ENCODE measurements at regions not wholly inside any gene's neighbourhood (a gene's known extent, or its start where the extent isn't known, plus 50 kb on each side); places are given as distances from the start of the nearest gene placed in this dataset.

- Histone ChIP-seq H3K27me3 (ENCODE audit: insufficient read depth, low read length) (no peaks in the 10 kb centered on the region), H3K4me3 (ENCODE audit: low read length) (no peak overlapping the region), H3K4me1 (ENCODE audit: insufficient read depth, low read length) (peaks cover 20% of the 10 kb centered on the region), H3K36me3 (ENCODE audit: insufficient read depth, low read length) (no peaks in the 10 kb centered on the region), H3K9me3 (ENCODE audit: insufficient read depth, low read depth, low read length) (no peaks in the 10 kb centered on the region), H3K9ac (ENCODE audit: low read depth, low read length) (no peak overlapping the region), H3K27ac (ENCODE audit: low read depth, low read length) (no peak overlapping the region)
- WGBS = 98% methylated on average over 1 of the region's 1 CpG
Observed at GRCh38 chr5:104757915-104758314, 1195.3 kb upstream of the NUDT12 start.

GRCh38 chr5:104755806-104756205, 1193.2 kb upstream of the NUDT12 start:
- no peaks in the 10 kb centered on the region for H3K36me3 ChIP-seq (ENCODE audit: insufficient read depth, low read length)
- no peak overlapping the region for H3K9ac ChIP-seq (ENCODE audit: low read depth, low read length)
- no peaks in the 10 kb centered on the region for H3K9me3 ChIP-seq (ENCODE audit: insufficient read depth, low read depth, low read length)
- H3K27ac ChIP-seq (ENCODE audit: low read depth, low read length) = no peak overlapping the region
- peaks cover 20% of the 10 kb centered on the region for H3K4me1 ChIP-seq (ENCODE audit: insufficient read depth, low read length)
- H3K4me3 ChIP-seq (ENCODE audit: low read length) = no peak overlapping the region
- WGBS = 93% methylated on average over 1 of the region's 2 CpGs
- H3K27me3 ChIP-seq (ENCODE audit: insufficient read depth, low read length) = no peaks in the 10 kb centered on the region

DNA sequence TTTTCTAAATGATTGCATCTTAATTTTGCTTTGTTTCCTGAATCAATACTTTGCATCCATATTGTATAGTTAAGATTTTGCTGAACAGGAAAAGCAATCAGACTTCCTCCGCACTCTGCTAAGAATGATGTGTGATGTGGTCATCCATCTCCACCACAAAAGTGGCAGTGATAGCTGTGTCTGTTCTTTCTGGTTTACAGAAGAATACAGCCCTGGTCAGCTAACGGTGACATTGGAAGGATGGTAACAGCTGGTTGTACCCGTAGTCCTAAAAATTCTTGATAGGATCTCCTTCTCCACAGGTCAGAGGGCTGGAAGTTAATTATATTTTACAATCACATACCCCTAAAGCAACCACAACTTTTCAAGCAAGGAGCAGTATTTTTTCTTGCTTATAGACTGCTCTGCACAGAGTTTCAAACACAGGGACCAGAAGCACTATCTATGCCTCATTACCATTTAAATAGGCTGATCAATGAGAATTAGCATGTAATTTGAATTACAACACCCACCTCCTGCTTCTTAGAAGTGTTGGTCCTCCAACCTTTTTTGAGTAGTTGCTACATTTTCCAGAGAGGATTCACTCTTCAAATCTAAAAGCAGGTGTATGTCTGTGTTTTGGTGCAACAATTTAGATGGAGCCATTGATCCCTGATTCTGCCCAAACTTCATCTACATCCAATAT, 1191.9 kb upstream of the NUDT12 start:
- no peaks in the 10 kb centered on the region for H3K9me3 ChIP-seq (ENCODE audit: insufficient read depth, low read depth, low read length)
- WGBS = 76% methylated on average over 3 of the region's 3 CpGs
- no peaks in the 10 kb centered on the region for H3K27me3 ChIP-seq (ENCODE audit: insufficient read depth, low read length)
- no peak overlapping the region for H3K9ac ChIP-seq (ENCODE audit: low read depth, low read length)
- peak overlapping the region; percentile 17; the same call in 1 of the 2 replicates for H3K27ac ChIP-seq (ENCODE audit: low read depth, low read length)
- H3K4me3 ChIP-seq (ENCODE audit: low read length) = no peak overlapping the region
- H3K4me1 ChIP-seq (ENCODE audit: insufficient read depth, low read length) = peaks cover 20% of the 10 kb centered on the region
- H3K36me3 ChIP-seq (ENCODE audit: insufficient read depth, low read length) = no peaks in the 10 kb centered on the region

DNA sequence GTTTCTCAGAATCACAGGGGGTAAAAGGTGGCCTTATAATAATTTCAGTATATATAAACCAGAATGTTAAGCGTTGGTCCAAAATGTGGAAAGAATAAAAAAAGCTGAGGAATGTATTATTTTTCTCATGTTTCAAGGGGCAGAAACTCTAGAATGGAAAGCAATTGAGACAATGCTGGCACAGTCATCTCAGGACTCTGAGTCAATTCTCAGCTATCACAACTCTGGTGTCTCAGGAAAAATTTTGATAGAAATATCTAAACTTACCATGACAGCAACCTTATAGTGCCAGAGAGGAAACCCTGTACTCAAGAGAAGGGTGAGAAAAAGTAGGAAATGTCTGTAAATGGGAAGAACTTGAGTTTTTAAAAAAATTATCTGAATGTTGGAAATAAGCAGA, 1189.4 kb upstream of the NUDT12 start:
- H3K9ac ChIP-seq (ENCODE audit: low read depth, low read length) = no peak overlapping the region
- no peaks in the 10 kb centered on the region for H3K9me3 ChIP-seq (ENCODE audit: insufficient read depth, low read depth, low read length)
- H3K4me3 ChIP-seq (ENCODE audit: low read length) = no peak overlapping the region
- WGBS = 82% methylated on average over 1 of the region's 1 CpG
- peaks cover 15% of the 10 kb centered on the region for H3K4me1 ChIP-seq (ENCODE audit: insufficient read depth, low read length)
- H3K27me3 ChIP-seq (ENCODE audit: insufficient read depth, low read length) = no peaks in the 10 kb centered on the region
- no peaks in the 10 kb centered on the region for H3K36me3 ChIP-seq (ENCODE audit: insufficient read depth, low read length)
- H3K27ac ChIP-seq (ENCODE audit: low read depth, low read length) = no peak overlapping the region

- Histone ChIP-seq H3K36me3 (ENCODE audit: insufficient read depth, low read length) (no peaks in the 10 kb centered on the region), H3K9ac (ENCODE audit: low read depth, low read length) (no peak overlapping the region), H3K4me1 (ENCODE audit: insufficient read depth, low read length) (no peaks in the 10 kb centered on the region), H3K27ac (ENCODE audit: low read depth, low read length) (no peak overlapping the region), H3K27me3 (ENCODE audit: insufficient read depth, low read length) (no peaks in the 10 kb centered on the region), H3K4me3 (ENCODE audit: low read length) (no peak overlapping the region), H3K9me3 (ENCODE audit: insufficient read depth, low read depth, low read length) (no peaks in the 10 kb centered on the region)
- 90% methylated on average over 2 of the region's 3 CpGs for whole genome bisulfite sequencing
Observed at GRCh38 chr5:104739905-104740304, 1177.3 kb upstream of the NUDT12 start.

DNA sequence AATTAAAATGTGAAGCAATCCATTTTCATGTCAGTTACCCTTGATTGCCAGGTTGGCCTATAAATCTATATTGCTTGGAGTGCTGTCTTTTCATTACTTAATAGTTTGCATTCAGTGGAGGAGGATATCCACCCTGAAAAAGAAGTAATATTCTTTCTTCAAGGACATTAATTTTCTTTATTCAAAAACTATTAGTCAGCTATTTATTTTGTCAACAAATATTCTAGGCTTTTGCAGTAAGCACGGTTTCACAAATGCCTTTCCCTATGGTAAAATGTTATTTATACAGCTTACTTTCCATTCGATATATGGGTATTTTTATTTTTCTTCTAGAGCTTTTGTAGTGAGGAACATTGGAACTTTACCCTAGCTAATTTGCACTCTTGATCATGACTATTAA, 1176.9 kb upstream of the NUDT12 start:
- H3K9me3 ChIP-seq (ENCODE audit: insufficient read depth, low read depth, low read length) = no peaks in the 10 kb centered on the region
- no CpG with 5 or more reads among the region's 2 CpGs for WGBS

GRCh38 chr5:104736073-104736472, 1173.5 kb upstream of the NUDT12 start:
- Histone ChIP-seq H3K36me3 (ENCODE audit: insufficient read depth, low read length) (no peaks in the 10 kb centered on the region), H3K4me1 (ENCODE audit: insufficient read depth, low read length) (no peaks in the 10 kb centered on the region), H3K4me3 (ENCODE audit: low read length) (no peak overlapping the region), H3K9ac (ENCODE audit: low read depth, low read length) (no peak overlapping the region), H3K27me3 (ENCODE audit: insufficient read depth, low read length) (no peaks in the 10 kb centered on the region), H3K9me3 (ENCODE audit: insufficient read depth, low read depth, low read length) (no peaks in the 10 kb centered on the region), H3K27ac (ENCODE audit: low read depth, low read length) (no peak overlapping the region)
- 98% methylated on average over 3 of the region's 3 CpGs for WGBS

More for the DNA sequence above, 1176.9 kb upstream of the NUDT12 start:
- no peak overlapping the region for H3K9ac ChIP-seq (ENCODE audit: low read depth, low read length)
- no peak overlapping the region for H3K27ac ChIP-seq (ENCODE audit: low read depth, low read length)
- H3K4me3 ChIP-seq (ENCODE audit: low read length) = no peak overlapping the region
- no peaks in the 10 kb centered on the region for H3K27me3 ChIP-seq (ENCODE audit: insufficient read depth, low read length)
- no peaks in the 10 kb centered on the region for H3K36me3 ChIP-seq (ENCODE audit: insufficient read depth, low read length)
- no peaks in the 10 kb centered on the region for H3K4me1 ChIP-seq (ENCODE audit: insufficient read depth, low read length)

GRCh38 chr5:104734046-104734445, 1171.5 kb upstream of the NUDT12 start:
- Histone ChIP-seq H3K36me3 (ENCODE audit: insufficient read depth, low read length) (no peaks in the 10 kb centered on the region), H3K4me1 (ENCODE audit: insufficient read depth, low read length) (no peaks in the 10 kb centered on the region), H3K4me3 (ENCODE audit: low read length) (no peak overlapping the region), H3K27me3 (ENCODE audit: insufficient read depth, low read length) (no peaks in the 10 kb centered on the region), H3K9ac (ENCODE audit: low read depth, low read length) (no peak overlapping the region), H3K27ac (ENCODE audit: low read depth, low read length) (no peak overlapping the region), H3K9me3 (ENCODE audit: insufficient read depth, low read depth, low read length) (no peaks in the 10 kb centered on the region)
- WGBS = no CpG with 5 or more reads among the region's 2 CpGs

- WGBS = 88% methylated on average over 1 of the region's 2 CpGs
- Histone ChIP-seq H3K4me1 (ENCODE audit: insufficient read depth, low read length) (no peaks in the 10 kb centered on the region), H3K36me3 (ENCODE audit: insufficient read depth, low read length) (no peaks in the 10 kb centered on the region), H3K4me3 (ENCODE audit: low read length) (no peak overlapping the region), H3K9me3 (ENCODE audit: insufficient read depth, low read depth, low read length) (no peaks in the 10 kb centered on the region), H3K27ac (ENCODE audit: low read depth, low read length) (no peak overlapping the region), H3K9ac (ENCODE audit: low read depth, low read length) (no peak overlapping the region), H3K27me3 (ENCODE audit: insufficient read depth, low read length) (no peaks in the 10 kb centered on the region)
Observed at GRCh38 chr5:104733063-104733669, 1170.6 kb upstream of the NUDT12 start.

GRCh38 chr5:104731331-104731730, 1168.7 kb upstream of the NUDT12 start:
- Histone ChIP-seq H3K27me3 (ENCODE audit: insufficient read depth, low read length) (no peaks in the 10 kb centered on the region), H3K36me3 (ENCODE audit: insufficient read depth, low read length) (no peaks in the 10 kb centered on the region), H3K9me3 (ENCODE audit: insufficient read depth, low read depth, low read length) (no peaks in the 10 kb centered on the region), H3K27ac (ENCODE audit: low read depth, low read length) (no peak overlapping the region), H3K4me1 (ENCODE audit: insufficient read depth, low read length) (no peaks in the 10 kb centered on the region), H3K9ac (ENCODE audit: low read depth, low read length) (no peak overlapping the region), H3K4me3 (ENCODE audit: low read length) (no peak overlapping the region)
- 96% methylated on average over 2 of the region's 2 CpGs for WGBS

DNA sequence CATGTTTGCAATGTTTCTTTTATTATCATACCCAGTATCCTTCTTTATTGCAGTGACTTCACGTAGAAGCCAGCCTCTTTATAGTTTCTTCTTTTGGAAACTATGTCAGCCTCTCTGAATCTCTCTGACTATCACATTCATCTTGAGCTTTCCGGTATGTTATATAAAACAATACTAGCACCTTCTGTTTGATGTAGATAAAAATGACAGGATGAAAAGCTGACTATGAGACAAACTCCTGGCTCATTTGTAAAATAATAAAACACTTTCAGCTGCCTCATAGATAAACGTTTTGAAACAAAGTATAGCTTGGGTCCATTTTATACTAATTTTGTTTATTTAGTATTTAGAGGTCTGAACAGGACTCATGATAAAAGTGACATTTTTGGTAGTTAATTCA, 1145.4 kb upstream of the NUDT12 start:
- Histone ChIP-seq H3K9me3 (ENCODE audit: insufficient read depth, low read depth, low read length) (no peaks in the 10 kb centered on the region), H3K9ac (ENCODE audit: low read depth, low read length) (no peak overlapping the region), H3K36me3 (ENCODE audit: insufficient read depth, low read length) (no peaks in the 10 kb centered on the region), H3K27me3 (ENCODE audit: insufficient read depth, low read length) (no peaks in the 10 kb centered on the region), H3K4me3 (ENCODE audit: low read length) (no peak overlapping the region), H3K27ac (ENCODE audit: low read depth, low read length) (no peak overlapping the region), H3K4me1 (ENCODE audit: insufficient read depth, low read length) (peaks cover 9% of the 10 kb centered on the region; the same call in 1 of the 2 replicates)
- 90% methylated on average over 1 of the region's 3 CpGs for WGBS

Data from HUES64 (cell line).